HG03571 (cell line): ENCODE measurements at regions not wholly inside any gene's neighbourhood (a gene's known extent, or its start where the extent isn't known, plus 50 kb on each side); places are given as distances from the start of the nearest gene placed in this dataset.
"Not testable (repeated sequence)": the region's sequence is repeated elsewhere in the genome, so short reads cannot be mapped to it uniquely, and the experiment has no call there.

ENCODE experiments used
- ATAC-seq: cut with Tn5 transposase; IDR thresholded peaks from one replicate; pipeline ENCODE4 v1.9.1; 2021; ENCODE audit not compliant: unreplicated experiment

DNA sequence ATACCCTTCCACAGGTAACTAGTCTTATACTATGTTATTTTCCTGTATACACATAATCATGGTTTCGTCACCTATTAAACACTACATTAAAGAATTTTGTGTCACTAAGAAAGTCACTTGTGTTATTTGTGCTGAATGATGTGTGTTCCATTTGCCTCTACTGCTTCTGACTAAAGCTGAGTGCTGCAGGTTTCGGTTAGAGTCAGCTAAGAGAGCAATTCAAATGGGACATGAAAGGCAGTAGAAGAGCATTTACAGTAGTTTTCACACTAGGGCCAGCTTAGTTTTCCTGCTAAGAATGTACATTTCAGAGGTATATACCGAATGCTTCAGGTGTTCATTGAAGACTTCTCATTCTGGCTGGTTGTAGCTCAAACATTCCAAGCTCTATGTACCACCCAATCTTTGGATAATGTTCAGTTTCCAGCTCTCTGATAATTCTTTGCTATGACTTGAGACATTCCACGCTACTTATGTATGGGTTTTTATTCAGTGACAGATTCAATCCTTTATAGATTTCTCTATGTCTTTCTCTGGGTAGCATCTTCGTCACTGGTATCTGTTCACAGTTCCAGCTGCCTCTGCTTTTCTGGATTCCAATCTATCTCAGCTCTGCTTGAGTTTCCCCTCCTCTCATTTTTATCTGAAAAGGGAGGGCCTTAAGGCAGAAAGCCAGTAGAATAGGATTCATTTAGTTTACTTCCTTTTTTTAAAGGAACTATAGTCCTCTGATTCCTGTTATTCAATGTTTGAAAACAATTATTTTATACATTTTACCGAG, 164.4 kb downstream of the CXXC4 start:
- no peak for ATAC-seq

DNA sequence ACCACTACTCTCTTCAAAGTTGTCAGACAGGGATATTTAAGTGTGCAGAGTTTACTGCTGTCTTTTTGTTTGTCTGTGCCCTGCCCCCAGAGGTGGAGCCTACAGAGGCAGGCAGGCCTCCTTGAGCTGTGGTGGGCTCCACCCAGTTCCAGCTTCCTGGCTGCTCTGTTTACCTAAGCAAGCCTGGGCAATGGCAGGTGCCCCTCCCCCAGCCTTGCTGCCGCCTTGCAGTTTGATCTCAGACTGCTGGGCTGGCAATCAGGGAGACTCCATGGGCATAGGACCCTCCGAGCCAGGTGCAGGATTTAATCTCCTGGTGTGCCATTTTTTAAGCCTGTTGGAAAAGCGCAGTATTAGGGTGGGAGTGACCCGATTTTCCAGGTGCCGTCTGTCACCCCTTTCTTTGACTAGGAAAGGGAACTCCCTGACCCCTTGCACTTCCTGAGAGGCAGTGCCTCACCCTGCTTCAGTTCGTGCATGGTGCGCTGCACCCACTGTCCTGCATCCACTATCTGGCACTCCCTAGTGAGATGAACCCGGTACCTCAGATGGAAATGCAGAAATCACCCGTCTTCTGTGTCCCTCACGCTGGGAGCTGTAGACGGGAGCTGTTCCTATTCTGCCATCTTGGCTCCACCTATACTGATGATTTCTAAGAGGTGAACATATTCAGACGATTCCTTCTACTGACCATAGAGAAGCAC, 167.6 kb downstream of the CXXC4 start:
- not testable (repeated sequence) for ATAC-seq

GRCh38 chr4:104302731-104303130, 192.0 kb downstream of the CXXC4 start:
- ATAC-seq = no peak

DNA sequence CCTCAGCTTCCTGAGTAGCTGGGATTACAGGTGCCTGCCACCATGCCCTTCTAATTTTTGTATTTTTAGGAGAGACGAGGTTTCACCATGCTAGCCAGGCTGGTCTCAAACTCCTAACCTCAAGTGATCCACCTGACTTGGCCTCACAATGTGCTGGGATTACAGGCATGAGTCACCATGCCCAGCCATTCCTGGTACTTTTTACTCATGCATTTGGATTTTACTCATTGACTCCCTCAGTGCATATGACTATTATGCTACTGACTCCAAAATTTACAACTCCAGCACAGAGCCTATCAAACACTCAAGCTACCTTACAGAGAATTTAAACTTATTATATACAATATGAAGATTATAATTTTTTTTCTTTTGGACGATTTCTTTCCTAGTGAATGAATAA, 199.9 kb downstream of the CXXC4 start:
- ATAC-seq = no peak

- ATAC-seq = no peak
Measured at GRCh38 chr4:104286867-104287266, 207.8 kb downstream of the CXXC4 start.

DNA sequence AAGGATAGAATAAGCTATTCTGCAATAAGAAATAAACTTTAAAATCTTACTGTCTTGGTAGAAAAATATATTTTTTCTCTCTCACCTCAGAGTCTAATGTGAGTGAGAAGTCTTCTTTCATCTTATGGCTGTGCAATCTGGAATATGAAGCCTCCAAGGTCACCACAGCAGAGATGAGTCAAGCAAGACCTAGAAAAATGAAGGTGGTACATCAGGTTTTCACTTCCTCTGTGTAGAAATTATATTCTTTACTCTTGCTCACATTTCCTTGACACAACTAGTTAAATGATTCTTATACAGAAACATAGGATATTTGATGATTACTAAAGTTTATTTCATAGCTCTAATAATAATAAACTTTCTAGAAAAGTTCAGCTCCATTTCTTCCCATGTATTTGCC, 211.4 kb downstream of the CXXC4 start:
- no peak for ATAC-seq

- no peak for ATAC-seq
Measured at GRCh38 chr4:104279744-104280143, 214.9 kb downstream of the CXXC4 start.

- no peak for ATAC-seq
Measured at GRCh38 chr4:104272966-104273365, 221.7 kb downstream of the CXXC4 start.

DNA sequence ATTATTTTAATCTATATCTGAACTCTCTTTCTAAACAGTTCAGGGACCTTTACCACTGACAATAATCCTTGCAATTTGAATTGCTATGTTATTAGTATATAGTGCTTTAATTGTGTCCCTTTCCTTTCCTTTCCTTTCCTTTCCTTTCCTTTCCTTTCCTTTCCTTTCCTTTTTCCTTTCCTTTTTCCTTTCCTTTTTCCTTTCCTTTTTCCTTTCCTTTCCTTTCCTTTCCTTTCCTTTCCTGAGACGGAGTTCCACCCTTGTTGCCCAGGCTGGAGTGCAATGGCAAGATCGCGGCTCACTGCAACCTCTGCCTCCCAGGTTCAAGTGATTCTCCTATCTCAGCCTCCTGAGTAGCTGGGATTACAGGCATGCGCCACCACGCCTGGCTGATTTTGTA, 225.1 kb downstream of the CXXC4 start:
- not testable (repeated sequence) for ATAC-seq

DNA sequence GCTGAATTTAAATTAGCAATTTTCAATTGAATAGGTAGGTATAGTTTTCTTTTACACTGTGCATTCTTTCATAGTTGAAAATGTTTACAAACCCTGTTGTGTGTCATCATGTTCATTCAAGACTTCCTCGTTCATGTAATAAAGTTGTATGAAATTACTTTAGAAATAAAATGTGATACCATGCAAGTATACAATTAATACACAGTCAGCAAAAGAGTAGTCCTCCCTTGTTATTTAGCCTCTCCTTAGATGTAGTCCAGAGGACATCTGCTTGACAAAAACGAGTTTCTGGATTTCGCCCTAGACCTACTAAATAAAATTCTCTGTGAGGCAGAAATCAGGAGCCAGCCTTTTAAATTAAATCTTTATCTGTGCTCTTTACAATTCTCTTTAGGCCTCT, 231.6 kb downstream of the CXXC4 start:
- ATAC-seq = no peak

DNA sequence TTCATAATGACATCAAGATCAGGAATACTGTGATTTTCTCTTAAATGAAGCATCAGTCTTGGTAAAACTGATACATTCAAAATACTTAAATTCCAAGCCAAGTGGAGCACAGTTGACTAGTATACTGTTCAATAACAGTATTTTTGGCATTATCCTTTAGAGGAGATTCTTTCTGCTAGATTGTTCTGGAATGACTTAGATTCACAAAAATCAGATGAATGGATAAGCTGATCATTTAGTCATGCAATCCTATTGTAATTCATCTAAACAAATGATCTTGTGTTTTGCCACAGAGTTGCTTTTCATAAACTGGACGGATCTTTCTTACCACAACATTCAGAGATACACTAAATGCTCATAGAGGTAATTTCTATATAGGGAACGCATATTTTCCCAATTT, 232.0 kb downstream of the CXXC4 start:
- no peak for ATAC-seq

GRCh38 chr4:104248726-104249125, 246.0 kb downstream of the CXXC4 start:
- ATAC-seq = no peak

DNA sequence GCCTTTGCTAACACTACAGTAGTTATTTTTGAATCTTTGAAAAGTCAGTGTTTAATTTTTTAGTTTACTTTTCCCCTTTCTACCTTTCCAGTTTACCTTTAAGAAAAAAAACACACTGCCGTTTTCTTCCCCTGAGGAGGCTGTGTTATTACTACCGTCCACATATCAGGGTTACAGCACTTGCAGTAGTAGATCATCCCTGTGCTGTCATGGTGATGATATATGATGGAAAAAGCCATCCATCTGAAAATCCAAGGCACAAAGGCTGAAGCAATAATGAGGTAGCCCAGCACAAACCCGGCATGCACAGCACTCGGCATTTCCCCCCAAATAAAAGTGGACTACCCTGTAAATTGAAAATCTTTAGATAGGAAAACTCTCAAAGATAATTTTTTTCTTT, 258.7 kb downstream of the CXXC4 start:
- ATAC-seq = no peak

DNA sequence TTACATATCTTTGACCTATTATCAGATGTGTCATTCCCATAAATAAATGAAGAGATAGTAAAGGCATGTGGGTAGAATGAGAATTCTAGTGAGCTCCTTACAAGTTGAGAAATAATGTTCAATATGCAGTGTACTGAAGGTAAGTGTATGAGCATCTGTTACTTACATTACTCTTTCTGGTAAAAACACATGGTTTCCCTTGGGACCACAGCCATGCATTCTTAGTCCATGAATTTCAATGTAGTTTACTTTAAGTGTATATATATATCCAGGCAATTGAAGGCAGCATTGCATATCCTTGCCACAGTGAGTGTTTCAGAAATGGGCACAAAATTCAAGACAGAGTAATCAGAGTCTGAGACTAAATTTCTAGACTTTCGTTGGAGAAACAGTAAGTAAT, 277.2 kb downstream of the CXXC4 start:
- ATAC-seq = no peak

DNA sequence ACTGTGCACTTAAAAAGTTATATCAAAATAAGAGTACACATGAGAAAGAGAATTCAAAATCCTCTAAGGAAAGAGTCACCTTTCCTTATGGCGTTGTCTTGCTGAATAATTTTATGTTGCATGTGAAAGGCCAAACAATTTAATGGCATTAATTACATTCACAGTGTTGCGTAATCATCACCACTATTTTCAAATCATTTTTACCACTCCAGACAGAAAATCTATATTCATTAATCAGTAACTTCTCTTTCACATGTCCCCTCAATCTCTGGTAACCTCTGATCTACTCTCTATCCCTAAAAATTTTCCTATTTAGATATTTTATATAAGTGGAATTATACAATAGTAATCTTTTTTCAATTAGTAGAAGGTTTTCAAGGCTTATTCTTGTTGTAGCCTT, 283.0 kb downstream of the CXXC4 start:
- ATAC-seq = no peak

DNA sequence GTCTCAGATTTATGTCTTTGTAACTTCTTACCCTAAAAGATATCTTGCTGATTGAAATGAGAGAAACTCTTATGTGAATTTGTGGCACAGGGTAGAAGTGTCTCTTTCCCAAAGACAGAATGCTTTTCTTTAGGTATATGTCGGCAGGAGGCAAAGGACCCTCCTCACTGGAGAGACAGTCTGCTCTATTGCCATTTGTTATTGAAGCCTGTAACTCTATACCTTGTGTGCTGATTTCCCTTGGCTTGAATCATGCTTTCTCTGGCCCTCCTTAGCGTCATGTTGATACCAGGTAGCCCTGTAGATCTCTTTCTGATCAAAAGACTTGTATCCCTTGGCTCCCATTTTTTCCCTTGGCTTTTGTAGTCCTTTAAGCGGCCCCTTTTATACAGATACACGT, 284.3 kb downstream of the CXXC4 start:
- no peak for ATAC-seq

GRCh38 chr4:104206784-104207183, 287.9 kb downstream of the CXXC4 start:
- ATAC-seq = no peak

DNA sequence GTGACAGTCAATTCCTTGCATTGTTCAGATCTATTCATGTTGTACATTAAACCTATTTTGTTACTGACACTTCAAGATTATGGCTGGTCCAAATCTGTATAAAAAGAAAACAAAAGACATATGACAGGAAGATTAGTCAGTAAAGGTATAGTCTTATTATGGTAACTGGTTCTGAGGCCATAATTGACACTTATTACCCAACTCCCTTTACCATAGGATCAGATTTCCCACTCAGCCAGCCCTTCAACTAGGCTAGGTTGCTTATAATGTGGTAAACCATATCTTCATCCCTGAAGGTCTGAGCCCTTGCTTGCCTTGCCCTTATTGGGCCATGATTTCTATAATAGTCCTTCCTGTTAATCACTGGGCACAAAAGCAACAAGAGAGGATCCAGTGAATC, 289.6 kb downstream of the CXXC4 start:
- ATAC-seq = no peak

- no peak for ATAC-seq
Measured at GRCh38 chr4:104188301-104188700, 306.4 kb downstream of the CXXC4 start.

DNA sequence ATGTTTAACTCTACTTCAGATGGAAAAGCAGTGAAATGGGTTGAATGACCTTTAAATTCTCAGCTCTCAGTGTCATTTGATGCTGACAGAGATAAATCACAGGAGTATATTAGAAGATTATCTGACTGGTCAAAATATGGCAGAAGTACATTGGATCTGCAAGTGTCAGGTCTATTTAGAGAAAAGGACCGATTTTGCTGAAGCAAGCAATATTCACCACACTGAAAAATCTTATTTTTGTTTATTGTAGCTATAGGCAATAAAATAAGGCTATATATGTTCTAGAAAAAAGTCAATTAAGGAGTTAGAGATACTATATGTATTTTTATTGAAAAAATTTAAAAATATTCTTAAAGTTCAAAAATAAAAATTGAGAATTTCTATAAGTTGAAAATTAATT, 325.3 kb downstream of the CXXC4 start:
- ATAC-seq = no peak

DNA sequence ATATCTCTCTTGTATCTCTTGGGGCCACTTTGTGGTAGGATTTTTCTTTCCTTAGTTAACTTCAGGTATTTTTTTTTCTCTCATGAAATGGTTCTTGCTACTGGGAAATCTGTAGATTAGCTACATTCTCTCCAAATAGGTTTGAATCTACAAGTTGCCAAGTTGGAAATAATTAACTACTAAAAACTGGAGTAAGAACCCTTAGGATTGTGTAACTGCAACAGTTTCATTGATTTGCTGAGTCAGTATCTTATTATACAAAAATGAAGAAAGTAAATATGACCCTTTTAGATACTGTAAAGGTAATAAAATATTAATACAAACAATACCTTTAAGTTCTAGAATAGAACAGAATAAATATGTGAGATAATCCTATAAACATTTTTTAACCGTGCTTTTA, 327.9 kb downstream of the CXXC4 start:
- no peak for ATAC-seq

DNA sequence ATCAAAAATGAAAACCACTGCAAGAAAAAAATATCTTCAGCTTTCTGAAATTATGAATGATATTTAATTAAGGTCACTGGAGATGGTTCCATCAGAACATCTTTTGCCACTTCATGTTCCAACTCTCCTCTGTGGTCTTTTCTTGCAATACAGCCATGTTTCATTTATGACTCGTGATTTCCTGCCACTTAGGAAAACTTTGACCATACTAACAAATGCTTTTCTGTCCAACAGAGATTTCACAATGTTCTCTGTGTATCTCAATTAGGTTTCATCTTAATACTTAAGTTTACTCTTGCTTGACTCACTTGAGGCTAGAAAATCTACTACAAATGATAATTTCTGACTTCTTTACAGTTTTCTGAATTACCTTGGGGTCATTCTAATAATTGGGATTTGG, 330.9 kb downstream of the CXXC4 start:
- no peak for ATAC-seq

- no peak for ATAC-seq
Measured at GRCh38 chr4:104146048-104146447, 348.6 kb downstream of the CXXC4 start.
